BE2C (cell line): ENCODE measurements at regions not wholly inside any gene's neighbourhood (a gene's known extent, or its start where the extent isn't known, plus 50 kb on each side); places are given as distances from the start of the nearest gene placed in this dataset.

Experiments
- DNase-seq: peaks from one replicate; pipeline ENCODE4 v3.0.0-alpha.2; 2020
- H3K27me3 ChIP-seq: fragments of 250-450 bp; sonication (Bioruptor Pico); 2 replicates; pipeline ENCODE4 v1.5.1; 2020; ENCODE audit warnings: mild to moderate bottlenecking
- H3K36me3 ChIP-seq: fragments of 250-450 bp; sonication (Bioruptor Pico); 2 replicates; pipeline ENCODE4 v1.5.1; 2020; ENCODE audit warnings: mild to moderate bottlenecking
- H3K4me1 ChIP-seq: fragments of 250-450 bp; sonication (Bioruptor Pico); 2 replicates; pipeline ENCODE4 v1.5.1; 2020
- H3K4me3 ChIP-seq: 2 replicates; pipeline ENCODE4 v1.5.1; 2011; ENCODE audit warnings: low read depth, low read length
- H3K9me3 ChIP-seq: fragments of 250-450 bp; sonication (Bioruptor Pico); 2 replicates; pipeline ENCODE4 v1.5.1; 2020
- TF ChIP-seq, protein P1 (sequence below): IDR thresholded peaks from 2 replicates; pipeline ENCODE4 v1.5.1; 2012; ENCODE audit warnings: mild to moderate bottlenecking, low read depth, low read length

DNA sequence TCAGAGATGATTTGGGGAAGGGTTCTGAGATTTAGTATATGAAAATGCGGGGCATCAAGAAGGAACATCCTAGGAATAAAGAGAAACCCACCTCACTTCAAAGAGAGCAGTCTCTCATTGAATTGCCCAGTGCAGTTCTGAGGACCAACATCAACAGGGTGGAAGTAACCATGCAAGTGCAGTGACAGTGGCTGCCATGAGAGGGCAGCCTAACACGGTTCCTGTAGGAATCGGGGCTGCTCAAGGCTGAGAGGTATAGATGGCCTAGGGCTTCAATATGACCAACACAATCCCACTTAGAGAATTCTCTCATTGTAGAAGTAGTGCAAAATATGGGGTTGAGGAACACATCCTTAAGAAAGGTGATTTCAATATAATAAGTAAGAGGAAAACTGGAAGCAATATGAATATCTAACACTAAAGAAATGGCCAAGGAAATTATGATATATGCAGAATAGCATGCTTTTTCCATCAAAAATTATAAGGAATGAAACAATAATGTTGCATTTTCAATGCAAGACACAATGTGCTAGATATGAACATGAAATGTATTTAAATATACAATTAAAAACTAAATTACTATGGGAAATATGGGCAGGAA is 51.1 kb upstream of the ARRDC4 start:
- Histone ChIP-seq H3K9me3 (no peaks in the 10 kb centered on the region), H3K27me3 (peaks cover 27% of the 10 kb centered on the region), H3K36me3 (no peaks in the 10 kb centered on the region), H3K4me3 (no peak overlapping the region), H3K4me1 (no peaks in the 10 kb centered on the region)
- TF ChIP-seq, protein P1, sequence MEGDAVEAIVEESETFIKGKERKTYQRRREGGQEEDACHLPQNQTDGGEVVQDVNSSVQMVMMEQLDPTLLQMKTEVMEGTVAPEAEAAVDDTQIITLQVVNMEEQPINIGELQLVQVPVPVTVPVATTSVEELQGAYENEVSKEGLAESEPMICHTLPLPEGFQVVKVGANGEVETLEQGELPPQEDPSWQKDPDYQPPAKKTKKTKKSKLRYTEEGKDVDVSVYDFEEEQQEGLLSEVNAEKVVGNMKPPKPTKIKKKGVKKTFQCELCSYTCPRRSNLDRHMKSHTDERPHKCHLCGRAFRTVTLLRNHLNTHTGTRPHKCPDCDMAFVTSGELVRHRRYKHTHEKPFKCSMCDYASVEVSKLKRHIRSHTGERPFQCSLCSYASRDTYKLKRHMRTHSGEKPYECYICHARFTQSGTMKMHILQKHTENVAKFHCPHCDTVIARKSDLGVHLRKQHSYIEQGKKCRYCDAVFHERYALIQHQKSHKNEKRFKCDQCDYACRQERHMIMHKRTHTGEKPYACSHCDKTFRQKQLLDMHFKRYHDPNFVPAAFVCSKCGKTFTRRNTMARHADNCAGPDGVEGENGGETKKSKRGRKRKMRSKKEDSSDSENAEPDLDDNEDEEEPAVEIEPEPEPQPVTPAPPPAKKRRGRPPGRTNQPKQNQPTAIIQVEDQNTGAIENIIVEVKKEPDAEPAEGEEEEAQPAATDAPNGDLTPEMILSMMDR: peak; percentile 98
- DNase-seq: peak; percentile 67
